ENCODE measurements at regions not wholly inside any gene's neighbourhood (a gene's known extent, or its start where the extent isn't known, plus 50 kb on each side); places are given as distances from the start of the nearest gene placed in this dataset.

DNA sequence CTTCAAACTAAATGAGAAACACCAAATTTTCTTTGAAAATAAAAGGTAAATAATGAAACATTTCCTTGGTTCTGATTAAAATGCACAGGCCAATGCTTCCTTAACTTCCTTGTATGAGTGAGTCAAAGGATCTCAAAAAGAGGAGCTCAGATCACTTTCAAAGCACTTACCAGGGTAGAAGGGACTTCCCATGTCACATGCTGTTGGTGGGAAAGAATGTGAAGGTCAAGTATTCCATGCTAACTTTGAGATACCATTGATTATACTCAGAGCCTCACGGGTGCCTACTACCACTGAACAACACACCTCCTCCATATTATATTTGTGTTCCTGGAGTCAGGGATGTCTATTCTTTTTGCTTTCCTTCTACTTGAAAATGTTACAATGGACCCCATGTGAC, 233.5 kb upstream of the KIAA1217 start:
- H3F3A ChIP-seq (ENCODE audit: insufficient read depth) = no peaks in the 10 kb centered on the region
- no peak overlapping the region for H2AFZ ChIP-seq
- in situ Hi-C loops (cut with MboI) = no loop called here
- H3K36me3 ChIP-seq (ENCODE audit: low read depth) = no peaks in the 10 kb centered on the region
- no peaks in the 10 kb centered on the region for H3K79me2 ChIP-seq (ENCODE audit: insufficient read depth)
- H4K20me1 ChIP-seq (ENCODE audit: insufficient read depth) = no peaks in the 10 kb centered on the region
- no peak for TF ChIP-seq EZH2 (IDR thresholded peaks at IDR 0.05; ENCODE audit: insufficient read depth, poor library complexity, severe bottlenecking)
- TF ChIP-seq EZH2phosphoT487 (IDR thresholded peaks at IDR 0.05; ENCODE audit: insufficient read depth, low read depth) = no peak
- no peak for DNase-seq
- no peak overlapping the region for H3K4me3 ChIP-seq
- H3K4me1 ChIP-seq (ENCODE audit: insufficient read depth) = no peaks in the 10 kb centered on the region
- no peaks in the 10 kb centered on the region for H3K9me3 ChIP-seq (ENCODE audit: low read depth)
- H3K9me2 ChIP-seq (ENCODE audit: insufficient read depth) = no peaks in the 10 kb centered on the region
- H3K27me3 ChIP-seq (replicated peaks; ENCODE audit: insufficient read depth) = peaks cover 13% of the 10 kb centered on the region
- H3K9ac ChIP-seq = no peak overlapping the region
- H3K4me2 ChIP-seq (ENCODE audit: unreplicated experiment) = no peak overlapping the region
- H3K27ac ChIP-seq = no peak overlapping the region
- 54 to 65% methylated on average over 1 of the region's 1 CpG for WGBS, 2 experiments (ENCODE audit: low coverage in 1 of 2, low lambda C conversion rate in 2 of 2, missing lambda C conversion rate in 2 of 2)

DNA sequence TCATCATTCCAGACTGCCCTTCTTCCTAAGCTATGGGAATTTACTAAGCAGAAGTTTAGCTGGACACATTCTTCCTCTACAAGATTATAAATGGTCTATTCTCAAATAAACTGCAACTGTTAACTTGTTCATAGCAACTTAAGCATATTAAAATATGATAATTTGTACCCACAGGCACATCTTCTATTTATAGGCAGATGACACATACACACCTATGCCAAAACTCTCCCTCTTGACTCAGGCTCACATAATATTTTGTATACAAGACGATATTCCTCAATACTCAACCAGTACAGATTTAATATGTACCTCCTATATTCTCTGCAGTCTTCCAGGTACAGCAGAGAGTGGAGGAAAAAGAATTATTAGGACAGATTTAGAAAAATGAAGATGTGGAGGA, 232.7 kb upstream of the KIAA1217 start:
- H3K36me3 ChIP-seq (ENCODE audit: low read depth) = no peaks in the 10 kb centered on the region
- no peak overlapping the region for H3K4me2 ChIP-seq (ENCODE audit: unreplicated experiment)
- no peaks in the 10 kb centered on the region for H3K79me2 ChIP-seq (ENCODE audit: insufficient read depth)
- no peak overlapping the region for H2AFZ ChIP-seq
- no peak overlapping the region for H3K4me3 ChIP-seq
- WGBS, 2 experiments (ENCODE audit: low coverage in 1 of 2, low lambda C conversion rate in 2 of 2, missing lambda C conversion rate in 2 of 2) = 0 to 2% methylated on average over 1 of the region's 1 CpG
- no peak for DNase-seq
- no peaks in the 10 kb centered on the region for H3F3A ChIP-seq (ENCODE audit: insufficient read depth)
- in situ Hi-C loops (cut with MboI) = no loop called here
- H3K4me1 ChIP-seq (ENCODE audit: insufficient read depth) = no peaks in the 10 kb centered on the region
- H3K27me3 ChIP-seq (replicated peaks; ENCODE audit: insufficient read depth) = peaks cover 13% of the 10 kb centered on the region
- TF ChIP-seq EZH2 (IDR thresholded peaks at IDR 0.05; ENCODE audit: insufficient read depth, poor library complexity, severe bottlenecking) = no peak
- TF ChIP-seq EZH2phosphoT487 (IDR thresholded peaks at IDR 0.05; ENCODE audit: insufficient read depth, low read depth) = no peak
- H3K27ac ChIP-seq = no peak overlapping the region
- H3K9me3 ChIP-seq (ENCODE audit: low read depth) = no peaks in the 10 kb centered on the region
- H3K9me2 ChIP-seq (ENCODE audit: insufficient read depth) = no peaks in the 10 kb centered on the region
- no peak overlapping the region for H3K9ac ChIP-seq
- H4K20me1 ChIP-seq (ENCODE audit: insufficient read depth) = no peaks in the 10 kb centered on the region

GRCh38 chr10:23978317-23978716, 230.6 kb upstream of the KIAA1217 start:
- TF ChIP-seq EZH2phosphoT487 (IDR thresholded peaks at IDR 0.05; ENCODE audit: insufficient read depth, low read depth) = no peak
- in situ Hi-C loops (cut with MboI) = no loop called here
- 18 to 21% methylated on average over 1 of the region's 1 CpG for WGBS, 2 experiments (ENCODE audit: low coverage in 1 of 2, low lambda C conversion rate in 2 of 2, missing lambda C conversion rate in 2 of 2)

DNA sequence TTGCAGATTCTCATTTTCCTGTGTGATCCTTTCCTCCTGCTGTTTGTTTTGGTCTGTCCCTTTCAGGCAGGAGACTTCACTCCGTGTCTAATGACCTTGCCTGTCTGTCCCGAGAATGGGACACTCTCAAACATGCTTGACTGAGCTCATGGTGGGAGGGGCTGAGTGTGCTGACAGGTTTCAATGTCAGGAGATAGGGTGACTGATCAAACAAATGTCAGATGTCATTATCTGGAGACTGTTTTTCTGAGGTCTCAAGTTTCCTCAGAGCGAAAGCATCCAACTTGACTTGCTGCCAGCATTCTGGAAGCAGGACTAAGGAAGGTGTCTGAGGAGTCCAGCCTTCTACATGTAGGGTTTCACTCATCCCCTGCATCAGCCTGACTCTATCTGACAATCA, 228.8 kb upstream of the KIAA1217 start:
- in situ Hi-C loops (cut with MboI) = no loop called here
- H3K4me1 ChIP-seq (ENCODE audit: insufficient read depth) = no peaks in the 10 kb centered on the region
- no peak for DNase-seq
- 49 to 52% methylated on average over 3 of the region's 3 CpGs for WGBS, 2 experiments (ENCODE audit: low coverage in 1 of 2, low lambda C conversion rate in 2 of 2, missing lambda C conversion rate in 2 of 2)
- no peak overlapping the region for H3K9ac ChIP-seq
- no peak overlapping the region for H2AFZ ChIP-seq
- H3K9me2 ChIP-seq (ENCODE audit: insufficient read depth) = no peaks in the 10 kb centered on the region
- no peaks in the 10 kb centered on the region for H4K20me1 ChIP-seq (ENCODE audit: insufficient read depth)
- no peak overlapping the region for H3K27ac ChIP-seq
- H3K9me3 ChIP-seq (ENCODE audit: low read depth) = no peaks in the 10 kb centered on the region
- H3K36me3 ChIP-seq (ENCODE audit: low read depth) = no peaks in the 10 kb centered on the region
- TF ChIP-seq EZH2 (IDR thresholded peaks at IDR 0.05; ENCODE audit: insufficient read depth, poor library complexity, severe bottlenecking) (no peak), EZH2phosphoT487 (IDR thresholded peaks at IDR 0.05; ENCODE audit: insufficient read depth, low read depth) (no peak)
- no peaks in the 10 kb centered on the region for H3K79me2 ChIP-seq (ENCODE audit: insufficient read depth)
- peaks cover 13% of the 10 kb centered on the region for H3K27me3 ChIP-seq (replicated peaks; ENCODE audit: insufficient read depth)
- H3K4me3 ChIP-seq = no peak overlapping the region
- H3K4me2 ChIP-seq (ENCODE audit: unreplicated experiment) = no peak overlapping the region
- no peaks in the 10 kb centered on the region for H3F3A ChIP-seq (ENCODE audit: insufficient read depth)

More at GRCh38 chr10:23978317-23978716, 230.6 kb upstream of the KIAA1217 start:
- no peaks in the 10 kb centered on the region for H3K9me2 ChIP-seq (ENCODE audit: insufficient read depth)
- no peaks in the 10 kb centered on the region for H3K9me3 ChIP-seq (ENCODE audit: low read depth)
- no peak overlapping the region for H3K4me3 ChIP-seq
- no peak overlapping the region for H3K4me2 ChIP-seq (ENCODE audit: unreplicated experiment)
- peaks cover 13% of the 10 kb centered on the region for H3K27me3 ChIP-seq (replicated peaks; ENCODE audit: insufficient read depth)
- H2AFZ ChIP-seq = no peak overlapping the region
- H3F3A ChIP-seq (ENCODE audit: insufficient read depth) = no peaks in the 10 kb centered on the region
- H3K36me3 ChIP-seq (ENCODE audit: low read depth) = no peaks in the 10 kb centered on the region
- DNase-seq = no peak
- no peak overlapping the region for H3K27ac ChIP-seq
- no peaks in the 10 kb centered on the region for H3K4me1 ChIP-seq (ENCODE audit: insufficient read depth)
- no peaks in the 10 kb centered on the region for H3K79me2 ChIP-seq (ENCODE audit: insufficient read depth)
- no peaks in the 10 kb centered on the region for H4K20me1 ChIP-seq (ENCODE audit: insufficient read depth)
- no peak overlapping the region for H3K9ac ChIP-seq

Data from GM23248 (cell line).